ENCODE measurements at regions not wholly inside any gene's neighbourhood (a gene's known extent, or its start where the extent isn't known, plus 50 kb on each side); places are given as distances from the start of the nearest gene placed in this dataset.

DNA sequence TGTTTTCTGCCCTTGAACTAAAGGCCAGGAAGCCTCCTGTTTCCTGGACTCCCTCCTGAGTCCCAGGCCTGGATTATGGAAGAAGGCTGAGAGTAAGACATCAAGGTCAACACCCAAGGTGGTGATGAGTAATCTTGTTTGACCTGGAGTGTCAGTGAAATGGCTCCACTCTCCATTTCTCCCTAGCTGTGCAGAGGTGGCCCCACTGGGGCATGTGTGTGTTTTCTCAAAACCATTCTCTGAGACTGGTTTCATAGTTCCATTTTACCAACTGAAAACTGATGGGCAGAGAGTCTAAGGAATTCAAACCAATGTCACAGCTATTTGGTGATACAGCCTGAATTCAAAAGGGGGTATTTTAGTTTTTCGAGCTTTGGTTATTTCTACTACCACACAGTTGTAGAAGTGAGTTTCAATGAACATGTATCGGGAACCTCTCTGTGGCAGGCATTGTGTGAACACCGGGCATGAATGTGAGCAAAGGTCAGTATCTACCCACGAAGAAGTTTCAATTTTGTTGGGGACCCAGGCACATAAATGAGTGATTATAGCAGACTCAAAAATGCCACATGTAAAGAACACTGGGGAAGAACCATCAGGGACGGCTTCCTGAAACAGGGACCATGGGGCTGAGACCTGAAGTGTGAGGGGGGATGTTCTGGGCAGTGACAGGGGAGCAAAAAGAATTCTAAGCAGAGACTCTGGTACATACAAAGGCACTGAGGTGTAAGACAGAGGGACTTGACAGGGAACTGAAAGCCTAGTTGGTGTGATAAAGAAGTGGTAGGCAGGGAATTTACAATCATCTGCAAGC is 269.6 kb upstream of the KLF4 start:
- no peak for DNase-seq

DNA sequence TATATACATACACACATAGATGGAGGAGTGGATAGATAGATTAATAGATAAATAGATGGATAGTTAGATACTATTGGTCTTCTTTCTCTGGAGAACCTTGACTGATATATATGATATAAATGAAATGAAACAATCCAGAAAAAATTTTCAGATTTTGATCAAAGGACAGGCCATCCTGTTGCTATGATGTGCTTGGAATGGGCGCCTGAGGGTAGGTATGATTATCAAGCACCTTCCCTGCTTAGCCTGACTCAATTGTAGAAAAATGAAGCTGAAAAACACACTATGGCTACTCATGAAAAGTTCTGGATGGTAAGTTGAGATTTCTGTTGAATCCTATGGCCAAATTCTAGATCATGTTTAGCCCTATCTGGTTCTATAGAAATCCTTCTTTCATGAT is 266.5 kb upstream of the KLF4 start:
- no peak for DNase-seq

DNA sequence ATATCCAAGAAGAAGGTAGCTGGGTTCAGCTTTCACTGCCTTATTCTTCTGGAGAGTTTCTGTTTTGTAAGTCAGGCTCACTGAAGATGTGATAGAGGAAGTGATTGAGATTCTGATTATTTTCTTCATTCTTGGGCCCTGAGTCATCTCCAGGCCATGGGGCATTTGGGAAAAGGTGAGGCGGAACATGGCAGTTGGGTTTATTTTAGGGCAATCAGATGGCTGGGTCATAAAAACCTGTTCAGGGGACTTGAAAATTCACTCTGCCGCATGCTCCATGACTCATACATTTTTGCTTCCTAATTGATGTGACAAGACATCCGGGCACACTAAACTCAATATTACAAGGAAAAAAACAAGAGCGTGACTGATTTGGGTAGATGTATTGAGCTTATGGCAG is 265.7 kb upstream of the KLF4 start:
- DNase-seq, result no peak

DNA sequence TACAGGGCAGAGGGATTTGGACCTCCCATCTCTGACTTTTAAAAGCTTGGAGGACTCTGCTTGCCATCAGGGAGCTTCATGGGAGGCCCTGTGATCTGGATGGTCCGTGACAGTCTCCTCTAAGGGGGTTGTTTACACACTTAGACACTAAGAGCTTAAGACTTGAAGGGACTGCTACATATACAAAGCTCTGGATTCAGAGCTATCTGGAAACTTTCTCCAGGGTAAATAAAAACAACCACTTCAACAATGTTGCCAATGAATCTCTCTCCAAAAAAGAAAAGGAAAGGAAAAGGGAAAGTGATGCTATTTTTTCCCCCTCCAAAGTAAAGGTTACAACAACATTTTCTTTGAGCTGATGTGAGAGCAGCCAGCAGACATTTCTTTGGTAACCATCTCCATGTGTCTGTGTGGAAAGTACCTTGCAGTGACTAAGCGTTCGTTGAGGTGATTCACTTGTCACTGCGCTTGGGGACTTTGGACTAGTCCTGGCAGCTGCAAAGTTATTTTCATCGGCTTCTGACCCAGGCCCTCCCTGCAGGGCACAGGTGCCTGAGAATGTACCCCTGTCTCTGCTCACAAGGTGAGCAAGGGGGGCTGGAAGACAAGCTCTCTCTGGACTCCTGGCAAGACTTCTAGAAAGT is 262.1 kb upstream of the KLF4 start:
- DNase-seq, result no peak

DNA sequence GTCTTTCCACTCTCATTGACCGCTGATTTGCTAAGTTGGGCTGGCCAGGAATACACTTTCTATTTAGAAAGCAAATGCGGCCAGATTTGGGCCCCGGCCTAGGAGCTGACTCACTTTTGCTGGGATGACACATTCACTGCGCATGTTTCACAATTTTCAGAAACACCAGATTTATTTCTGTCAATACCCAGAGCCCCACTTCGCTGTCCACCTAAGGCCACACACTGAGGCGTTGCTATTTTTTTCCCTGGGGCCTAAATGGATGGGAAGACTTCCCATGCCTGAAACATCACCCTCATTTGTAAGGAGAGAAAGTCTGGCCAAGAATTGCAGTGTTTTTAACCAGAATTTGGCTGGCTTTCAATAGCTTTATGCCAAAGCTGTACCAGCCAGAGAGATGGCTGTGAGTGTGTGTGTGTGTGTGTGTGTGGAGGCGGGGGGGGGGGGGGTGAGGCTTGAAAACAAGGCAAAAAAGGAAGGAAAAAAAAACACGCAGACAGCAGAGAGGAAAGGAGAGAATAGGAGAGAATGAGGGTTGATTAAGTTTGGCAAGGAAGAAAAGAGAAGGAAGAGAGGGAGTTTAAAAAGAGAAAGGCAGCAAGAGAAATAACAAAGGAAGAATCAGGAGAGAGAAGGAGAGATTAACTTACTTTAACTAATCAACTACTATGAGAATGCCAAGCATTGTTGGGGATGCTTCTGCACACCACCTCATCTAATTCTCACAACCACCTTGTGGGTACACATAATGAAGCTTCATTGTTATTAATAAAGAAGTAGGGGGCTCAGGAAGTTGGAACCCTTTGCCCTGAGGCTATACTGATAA is 261.4 kb upstream of the KLF4 start:
- peak; percentile 90 for DNase-seq

DNA sequence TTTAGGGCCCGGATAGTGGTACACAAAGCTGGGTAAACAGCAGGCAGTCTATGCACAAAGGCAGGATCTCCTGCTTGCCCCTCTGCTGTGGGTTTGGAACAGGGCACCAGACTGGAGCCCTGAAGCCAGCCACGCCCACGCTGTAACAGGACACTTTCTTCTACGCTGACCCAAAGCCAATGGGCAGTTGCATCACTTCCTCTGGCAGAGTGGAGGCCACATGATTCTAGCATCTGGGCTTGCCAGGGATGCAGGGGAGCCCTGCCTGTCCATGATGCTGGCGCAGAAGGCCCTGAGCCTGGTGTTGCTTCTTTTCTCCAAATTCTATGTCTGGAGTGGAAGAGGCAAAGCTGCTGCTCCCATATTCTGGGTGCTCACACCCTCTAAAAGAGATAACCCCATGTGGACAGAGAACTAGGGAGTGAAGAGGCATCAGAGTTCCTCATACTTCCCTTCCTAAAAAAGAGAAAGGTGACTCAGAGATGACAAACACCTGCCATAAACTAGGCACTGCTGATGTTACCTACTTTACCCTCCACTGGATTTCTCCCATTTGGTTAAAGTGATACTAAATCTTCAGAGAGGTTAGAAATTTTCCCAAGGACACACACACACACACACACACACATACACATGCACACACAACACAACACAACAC is 260.3 kb upstream of the KLF4 start:
- DNase-seq, result peak; percentile 90

DNA sequence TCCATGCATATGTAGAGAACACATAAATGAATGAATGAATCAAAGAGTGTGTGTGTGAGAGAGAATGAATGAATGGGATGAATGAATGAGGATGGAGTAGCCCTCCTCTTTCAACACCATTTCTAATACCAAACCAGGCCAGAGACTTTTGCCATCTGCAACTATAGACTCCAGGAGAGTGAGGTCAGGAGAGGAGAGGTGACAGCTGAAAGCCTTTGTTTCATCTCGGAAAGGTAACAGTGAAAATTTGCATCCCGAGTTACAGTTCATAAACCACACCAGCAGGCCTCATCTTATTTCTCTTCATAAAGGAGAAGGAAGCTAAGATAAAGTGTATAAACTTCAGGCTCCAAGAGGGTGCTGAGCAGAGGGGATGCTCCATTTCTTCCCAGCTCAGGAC is 255.3 kb upstream of the KLF4 start:
- DNase-seq, result no peak

DNA sequence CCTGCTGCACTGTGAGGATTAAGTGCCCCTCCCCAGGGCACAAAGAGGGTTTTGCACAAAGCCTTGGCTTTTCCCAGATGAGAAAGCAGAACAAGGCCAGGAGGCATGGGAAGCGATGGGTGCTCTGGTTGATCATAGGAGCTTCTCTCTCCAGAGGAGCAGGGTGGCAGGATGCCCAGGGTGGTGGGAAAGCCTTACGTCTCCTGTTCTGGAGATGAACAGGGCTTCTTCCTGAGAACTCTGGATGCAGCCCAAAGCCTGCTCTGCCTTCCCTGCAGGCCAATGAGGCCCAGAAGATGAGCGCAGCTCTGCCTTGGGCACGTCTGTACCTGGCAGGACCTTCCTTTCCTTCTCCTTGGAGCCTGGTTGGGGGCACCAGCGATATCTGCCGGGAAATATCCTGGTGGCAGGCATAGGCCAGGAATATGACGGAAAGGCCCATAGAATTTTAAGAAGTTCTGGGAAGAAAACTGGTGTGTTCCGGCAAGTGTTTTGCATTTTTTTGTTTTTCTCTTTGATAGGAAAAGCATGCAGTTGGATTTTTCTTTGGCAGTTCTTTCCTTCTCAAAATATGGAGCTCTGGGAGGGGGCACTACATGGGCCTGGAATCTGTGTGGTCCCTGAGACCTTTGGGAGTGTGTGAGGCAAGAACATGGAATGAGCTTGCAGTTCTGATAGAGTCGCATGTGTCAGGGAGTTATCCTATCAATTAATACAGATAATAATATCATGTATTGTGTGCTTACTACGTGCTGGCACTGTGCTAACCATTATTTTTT is 253.2 kb upstream of the KLF4 start:
- no peak for DNase-seq

DNA sequence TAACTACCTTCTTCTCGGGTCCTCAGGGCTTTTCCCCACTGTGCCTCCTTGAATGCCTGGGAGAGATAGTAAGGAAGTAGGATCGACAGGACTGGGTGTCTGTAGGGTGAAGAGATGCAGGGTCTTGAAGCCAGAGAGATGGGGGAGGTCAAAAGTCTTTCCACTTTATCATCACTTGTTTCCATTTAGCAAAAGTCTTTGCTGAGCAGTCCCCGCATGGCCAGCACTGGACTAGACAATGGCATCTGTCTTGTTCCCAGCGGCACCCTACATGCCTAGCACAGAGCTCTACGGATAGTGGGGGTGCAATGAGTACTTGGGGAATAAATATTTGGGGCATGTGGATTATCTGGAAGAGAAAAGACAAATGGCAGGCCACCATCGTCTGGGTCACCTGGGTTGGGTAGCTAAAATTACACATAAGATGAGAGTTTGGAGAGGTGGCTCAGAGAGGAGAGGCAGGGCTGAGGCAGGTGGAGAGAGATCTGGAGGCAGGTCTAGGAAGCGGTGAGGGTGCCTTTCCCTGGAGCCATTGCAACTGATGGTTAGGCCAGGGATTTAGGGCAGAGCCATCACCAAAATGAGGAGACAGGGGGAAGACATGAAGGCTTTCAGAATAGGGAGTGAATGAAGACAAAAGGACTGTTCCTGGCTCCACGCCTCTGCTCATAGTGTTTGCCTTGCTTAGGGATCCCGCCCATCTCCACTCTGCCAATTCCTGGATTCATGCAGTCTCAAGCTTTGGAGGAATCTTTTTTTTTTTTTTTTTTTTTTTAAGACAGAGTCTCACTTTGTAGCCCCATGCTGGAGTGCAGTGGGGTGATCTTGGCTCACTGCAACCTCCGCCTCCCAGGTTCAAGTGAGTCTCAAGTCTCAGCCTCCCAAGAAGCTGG is 250.8 kb upstream of the KLF4 start:
- peak; percentile 51 for DNase-seq

DNA sequence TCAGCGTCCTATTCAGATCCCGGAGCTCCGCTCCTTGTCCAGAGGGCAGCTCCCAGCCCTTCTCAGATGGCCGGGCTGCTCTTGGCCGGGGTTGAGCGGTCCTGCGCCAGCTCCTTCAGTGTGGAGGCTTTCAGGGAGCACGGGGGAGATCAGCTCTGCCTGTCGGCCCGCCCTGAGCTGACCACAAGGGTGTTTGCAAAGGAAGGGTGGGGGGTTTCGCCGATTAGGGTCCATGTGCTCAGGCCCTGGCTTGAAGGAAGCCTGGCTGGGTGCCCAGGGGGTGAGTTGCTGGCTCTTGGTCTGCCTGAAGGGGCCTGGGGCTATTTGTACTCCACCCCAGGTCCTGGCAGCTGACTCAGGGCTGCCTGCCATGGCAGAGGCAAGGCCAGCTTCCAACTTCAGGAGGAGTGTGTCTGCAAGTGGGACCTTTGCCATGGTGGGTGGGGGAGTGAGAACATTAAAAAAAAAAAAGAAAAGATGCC is 250.1 kb upstream of the KLF4 start:
- peak; percentile 82 for DNase-seq

DNA sequence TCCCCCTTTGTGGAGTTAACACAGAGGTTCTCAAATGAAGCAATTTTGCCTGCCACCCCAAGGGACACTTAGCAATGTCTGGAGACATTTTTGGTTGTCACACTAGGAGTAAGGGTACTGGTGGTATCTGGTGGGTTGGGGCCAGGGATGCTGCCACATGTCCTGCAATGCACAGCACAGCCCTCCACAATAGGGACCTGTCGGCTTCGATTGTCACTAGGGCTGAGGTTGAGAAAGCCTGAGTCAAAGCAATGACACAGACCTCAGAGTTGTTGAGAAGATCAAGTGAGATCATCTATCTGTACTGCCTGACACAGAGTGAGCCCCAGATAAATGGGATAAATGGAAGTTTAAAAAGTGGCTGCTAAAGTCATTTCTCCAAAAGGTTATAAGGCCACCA is 249.2 kb upstream of the KLF4 start:
- no peak for DNase-seq

DNA sequence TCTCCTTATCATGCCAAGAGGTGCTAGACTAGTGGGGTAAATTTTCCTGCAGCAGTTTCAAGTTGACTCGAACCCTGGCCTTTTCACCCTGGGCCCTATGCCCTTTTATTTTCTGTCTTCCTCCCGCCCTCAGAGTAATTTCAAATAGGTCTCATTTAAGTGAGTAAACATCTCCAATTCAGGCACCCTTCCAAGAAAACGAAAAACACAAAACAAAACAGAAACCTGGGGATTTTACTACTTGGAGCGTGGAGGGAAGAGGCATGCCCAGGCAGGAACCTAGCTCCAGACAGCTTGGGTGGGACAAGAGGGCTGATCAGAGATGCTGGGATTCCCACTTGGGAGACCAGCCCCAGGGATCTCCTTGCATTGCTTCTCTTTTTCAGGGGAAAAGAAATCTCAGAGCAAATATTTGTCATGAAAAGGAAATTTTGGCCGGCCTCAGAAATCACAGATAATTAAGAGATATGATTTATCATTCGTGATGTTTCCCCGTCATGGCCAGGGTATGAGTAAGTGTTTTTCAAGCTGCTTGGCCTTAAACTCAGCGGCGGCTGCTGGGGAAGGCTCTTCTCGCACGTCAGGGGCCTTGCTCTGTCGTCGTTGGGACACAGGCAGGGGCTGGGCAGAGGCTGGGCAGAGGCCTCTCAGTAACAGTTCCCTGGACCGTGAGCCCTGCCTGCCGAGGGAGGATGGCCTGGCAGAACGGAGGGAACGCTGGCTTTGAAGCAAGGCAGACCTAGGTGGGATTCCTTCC is 248.6 kb upstream of the KLF4 start:
- DNase-seq, result peak; percentile 56

DNA sequence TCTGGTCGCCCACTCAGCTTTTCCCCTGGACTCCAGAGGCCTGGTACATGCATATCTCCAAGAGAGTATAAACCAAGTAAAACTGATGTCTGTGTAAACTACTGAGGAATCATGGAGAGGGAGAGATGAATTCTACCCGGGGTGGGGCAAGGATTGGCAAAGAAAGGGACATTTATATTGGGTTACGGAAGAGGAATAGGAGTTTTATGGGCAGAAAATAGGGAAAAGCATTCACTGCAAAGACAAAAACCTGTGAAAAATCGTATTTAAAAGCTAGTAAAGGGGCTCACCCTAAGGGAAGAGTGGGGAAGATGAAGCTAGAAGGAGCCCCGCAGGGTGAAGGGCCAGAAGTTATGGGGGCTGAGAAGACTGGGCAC is 248.0 kb upstream of the KLF4 start:
- no peak for DNase-seq

DNA sequence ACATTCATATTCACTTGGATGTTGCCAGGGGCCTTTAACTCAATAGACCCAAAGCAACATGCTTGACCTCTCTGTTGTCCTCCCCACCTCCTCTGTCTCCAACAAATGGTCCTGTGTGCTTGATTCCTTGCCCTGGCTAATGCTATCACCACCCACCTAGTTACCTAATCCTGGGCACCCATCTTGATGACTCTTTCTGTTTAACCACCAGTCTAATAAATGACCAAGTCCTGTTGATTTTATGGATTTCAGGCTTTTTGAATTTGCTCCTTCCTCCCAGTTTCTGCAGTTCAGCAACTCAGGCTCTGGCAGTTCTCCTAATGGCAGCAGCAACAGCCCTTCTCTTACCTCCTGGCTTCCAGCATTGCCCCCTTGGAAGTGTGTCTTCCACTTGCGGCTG is 246.3 kb upstream of the KLF4 start:
- no peak for DNase-seq

DNA sequence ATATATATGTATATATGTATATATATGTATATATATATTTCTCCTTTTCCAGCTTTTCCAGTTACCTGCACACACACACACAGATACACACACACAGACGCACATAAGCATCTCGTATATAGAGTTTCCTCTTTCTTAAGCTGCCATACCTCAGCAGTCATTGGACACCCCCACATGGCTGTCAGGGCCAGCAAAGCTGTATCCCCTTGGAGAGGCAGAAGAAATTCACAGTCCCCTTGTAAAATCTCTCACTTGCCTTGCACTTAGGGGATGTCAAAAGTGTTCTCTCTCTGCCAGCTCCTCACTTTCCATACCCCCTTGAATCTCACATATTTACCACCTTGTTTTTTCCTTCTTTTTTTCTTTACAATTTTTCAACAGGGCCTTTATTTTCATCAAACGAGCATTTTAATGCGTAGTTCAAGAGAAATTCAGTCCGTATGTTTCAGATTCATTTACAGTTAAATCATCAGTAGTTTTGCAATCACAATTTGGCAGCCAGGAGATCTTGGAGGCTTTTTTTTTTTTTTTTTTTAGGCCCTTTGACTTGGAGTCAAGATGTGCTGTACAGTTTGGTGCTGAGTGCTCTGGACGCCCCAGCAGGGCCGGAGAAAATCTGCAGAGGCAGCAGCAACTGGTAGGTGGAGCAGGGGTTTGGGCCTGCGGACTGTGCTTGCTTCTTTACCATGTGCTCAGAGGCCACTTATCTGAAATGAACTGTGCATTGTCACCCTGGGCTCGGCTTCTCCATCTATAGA is 244.9 kb upstream of the KLF4 start:
- DNase-seq, result no peak

DNA sequence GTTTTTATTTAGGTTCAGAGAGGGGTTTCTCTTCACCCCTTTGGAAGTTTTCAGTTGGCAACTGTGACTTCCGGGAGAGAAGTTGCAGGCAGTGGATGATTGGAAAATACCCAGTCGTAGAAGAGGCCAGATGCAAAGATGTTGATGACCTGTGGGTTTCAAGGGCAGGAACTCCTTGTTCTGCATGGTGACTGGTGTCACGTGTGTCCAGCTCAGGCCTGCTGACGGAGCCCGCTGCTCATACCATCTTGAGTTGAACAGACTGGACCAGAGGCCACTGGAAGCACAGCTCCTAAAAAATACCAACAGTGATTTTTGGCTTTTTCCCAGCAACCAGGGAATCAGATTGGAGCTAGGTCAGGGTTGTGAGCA is 243.9 kb upstream of the KLF4 start:
- no peak for DNase-seq

DNA sequence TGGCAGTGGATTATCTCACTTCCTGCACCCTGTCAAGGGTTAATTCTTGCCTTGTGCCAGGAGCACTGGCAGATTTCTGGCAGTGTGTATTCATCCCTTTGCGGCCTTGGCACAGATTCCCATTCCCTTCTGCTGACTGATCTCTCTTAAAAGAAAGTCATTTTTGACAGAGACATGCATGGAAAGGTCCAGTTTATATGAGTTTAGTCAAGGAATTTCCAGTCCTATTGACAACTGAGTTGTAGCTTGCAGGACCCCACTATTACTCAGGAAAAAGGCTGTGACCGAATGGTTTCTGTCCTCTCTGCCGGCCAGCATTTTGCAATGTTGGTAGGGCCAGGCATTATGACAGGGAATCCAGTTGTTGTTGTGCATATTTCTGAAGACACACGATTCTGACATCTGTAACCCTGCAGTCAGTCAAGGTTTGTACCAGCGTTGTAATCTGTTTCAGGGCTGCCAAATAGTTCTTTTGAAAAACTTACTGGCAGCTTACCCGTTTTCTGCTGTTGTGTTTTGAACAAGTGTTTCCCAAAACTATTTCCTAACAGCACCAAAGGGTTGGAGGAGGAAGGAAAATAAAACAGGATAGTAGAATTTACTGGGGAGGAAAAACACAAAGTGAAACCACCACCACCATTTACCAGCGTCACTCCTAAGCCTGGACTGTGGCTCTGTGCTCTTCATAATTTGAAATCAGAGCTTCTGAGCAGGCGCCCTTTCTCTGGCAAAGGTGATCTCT is 243.4 kb upstream of the KLF4 start:
- DNase-seq, result peak; percentile 39

DNA sequence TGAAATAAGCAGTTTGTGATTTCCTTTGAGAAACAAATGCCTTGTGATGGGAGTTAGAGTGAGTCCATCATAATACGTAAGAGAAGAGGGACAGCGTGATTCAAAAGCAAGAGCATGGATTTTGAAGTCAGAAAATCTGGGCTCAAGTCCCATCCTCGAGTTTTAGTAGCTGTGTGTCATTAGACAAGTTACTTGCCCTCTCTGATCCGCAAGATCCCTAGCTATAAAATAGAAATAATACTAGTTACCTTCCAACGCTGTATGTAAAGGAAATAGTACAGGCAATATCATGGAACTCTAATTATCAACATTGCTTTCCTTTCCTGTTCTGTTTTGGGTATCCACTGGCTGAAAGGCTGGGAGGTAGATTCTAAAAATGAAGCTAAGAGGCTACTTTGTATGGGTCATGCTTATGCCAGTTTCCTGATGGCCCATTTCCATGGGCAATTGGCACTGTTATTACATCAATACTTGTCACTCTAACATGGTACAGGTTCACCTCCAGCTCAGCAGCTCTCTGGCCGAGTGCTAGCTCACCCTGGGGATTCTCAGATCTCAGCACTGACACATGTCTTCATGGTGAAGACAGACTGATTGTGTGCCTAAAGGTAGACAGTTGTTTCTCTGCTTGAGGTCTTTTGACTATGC is 241.7 kb upstream of the KLF4 start:
- DNase-seq, result no peak
